H9 (cell line): ENCODE measurements at regions not wholly inside any gene's neighbourhood (a gene's known extent, or its start where the extent isn't known, plus 50 kb on each side); places are given as distances from the start of the nearest gene placed in this dataset.

Source experiments
- DNase-seq: peaks from one replicate; pipeline ENCODE4 v3.0.0-alpha.2; 2017
- H2AFZ ChIP-seq: one replicate; pipeline ENCODE4 v1.6.1; 2013; ENCODE audit warnings: mild to moderate bottlenecking, low read length, control low read depth, moderate library complexity
- H2AK5ac ChIP-seq: 2 replicates; pipeline ENCODE4 v1.6.1; 2013; ENCODE audit warnings: low read length, control low read depth, mixed read lengths; ENCODE audit not compliant: insufficient read length
- H2BK120ac ChIP-seq: one replicate; pipeline ENCODE4 v1.6.1; 2013; ENCODE audit warnings: low read depth, mild to moderate bottlenecking, low read length, control low read depth, inconsistent platforms; ENCODE audit not compliant: poor library complexity, severe bottlenecking
- H2BK12ac ChIP-seq: 2 replicates; pipeline ENCODE4 v1.6.1; 2013; ENCODE audit warnings: low read length, control low read depth, mixed read lengths, low read depth; ENCODE audit not compliant: insufficient read length
- H2BK15ac ChIP-seq: 2 replicates; pipeline ENCODE4 v1.6.1; 2013; ENCODE audit warnings: low read depth, low read length, control low read depth
- H2BK20ac ChIP-seq: one replicate; pipeline ENCODE4 v1.6.1; 2013; ENCODE audit warnings: low read depth, mild to moderate bottlenecking, low read length, control low read depth, inconsistent platforms; ENCODE audit not compliant: poor library complexity, severe bottlenecking
- H2BK5ac ChIP-seq: 2 replicates; pipeline ENCODE4 v1.6.1; 2013; ENCODE audit warnings: low read length, control low read depth, mixed read lengths; ENCODE audit not compliant: insufficient read length
- H3K14ac ChIP-seq: 2 replicates; pipeline ENCODE4 v1.6.1; 2013; ENCODE audit warnings: low read length, control low read depth; ENCODE audit not compliant: insufficient read depth
- H3K18ac ChIP-seq: 2 replicates; pipeline ENCODE4 v1.6.1; 2013; ENCODE audit warnings: low read depth, mild to moderate bottlenecking, mixed read lengths, low read length, control low read depth; ENCODE audit not compliant: insufficient read length
- H3K23ac ChIP-seq: 2 replicates; pipeline ENCODE4 v1.6.1; 2013; ENCODE audit warnings: low read length, control low read depth, mixed read lengths, low read depth; ENCODE audit not compliant: insufficient read length
- H3K23me2 ChIP-seq: 2 replicates; pipeline ENCODE4 v1.6.1; 2013; ENCODE audit warnings: low read depth, mild to moderate bottlenecking, mixed read lengths, low read length, control low read depth; ENCODE audit not compliant: insufficient read length, poor library complexity, severe bottlenecking
- H3K27ac ChIP-seq: 2 replicates; pipeline ENCODE4 v1.5.1; 2013; ENCODE audit warnings: low read length, control low read depth, mixed read lengths, low read depth; ENCODE audit not compliant: insufficient read length
- H3K27me3 ChIP-seq: 2 replicates; pipeline ENCODE4 v1.6.1; 2013; ENCODE audit warnings: low read length, control low read depth, inconsistent platforms; ENCODE audit not compliant: insufficient read depth
- H3K4ac ChIP-seq: 2 replicates; pipeline ENCODE4 v1.6.1; 2013; ENCODE audit warnings: low read depth, mild to moderate bottlenecking, control low read depth, inconsistent platforms, low read length, moderate library complexity
- H3K4me1 ChIP-seq: 2 replicates; pipeline ENCODE4 v1.6.1; 2013; ENCODE audit warnings: low read length, control low read depth, inconsistent platforms; ENCODE audit not compliant: insufficient read depth
- H3K4me2 ChIP-seq: 2 replicates; pipeline ENCODE4 v1.6.1; 2013; ENCODE audit warnings: low read length, control low read depth, mixed read lengths; ENCODE audit not compliant: insufficient read length, insufficient read depth
- H3K56ac ChIP-seq: 2 replicates; pipeline ENCODE4 v1.6.1; 2013; ENCODE audit warnings: low read depth, mild to moderate bottlenecking, mixed read lengths, low read length, control low read depth; ENCODE audit not compliant: insufficient read length
- H3K79me1 ChIP-seq: 2 replicates; pipeline ENCODE4 v1.6.1; 2013; ENCODE audit warnings: low read depth, mild to moderate bottlenecking, moderate library complexity, low read length, control low read depth, inconsistent platforms; ENCODE audit not compliant: insufficient read depth, poor library complexity, severe bottlenecking
- H3K79me2 ChIP-seq: 2 replicates; pipeline ENCODE4 v1.6.1; 2013; ENCODE audit warnings: low read length, control low read depth, inconsistent platforms; ENCODE audit not compliant: insufficient read depth
- H3K9ac ChIP-seq: 2 replicates; pipeline ENCODE4 v1.6.1; 2013; ENCODE audit warnings: low read length, control low read depth, mixed read lengths; ENCODE audit not compliant: insufficient read length; ENCODE audit errors: extremely low read depth
- H3K9me3 ChIP-seq: one replicate; pipeline ENCODE4 v1.6.1; 2013; ENCODE audit warnings: low read depth, low read length, inconsistent platforms; ENCODE audit not compliant: control insufficient read depth
- H3T11ph ChIP-seq: one replicate; pipeline ENCODE4 v1.6.1; 2013; ENCODE audit warnings: mild to moderate bottlenecking, low read length, control low read depth, inconsistent platforms
- H4K20me1 ChIP-seq: one replicate; pipeline ENCODE4 v1.6.1; 2013; ENCODE audit not compliant: control insufficient read depth, insufficient read length, insufficient read depth
- H4K5ac ChIP-seq: 2 replicates; pipeline ENCODE4 v1.6.1; 2013; ENCODE audit warnings: low read depth, mild to moderate bottlenecking, mixed read lengths, low read length, control low read depth; ENCODE audit not compliant: insufficient read length
- H4K8ac ChIP-seq: replicated peaks from 2 replicates; pipeline ENCODE4 v1.6.1; 2013; ENCODE audit warnings: low read length, control low read depth, mixed read lengths, low read depth; ENCODE audit not compliant: insufficient read length
- H4K91ac ChIP-seq: 2 replicates; pipeline ENCODE4 v1.6.1; 2013; ENCODE audit warnings: low read depth, mild to moderate bottlenecking, moderate library complexity, mixed read lengths, low read length, control low read depth; ENCODE audit not compliant: insufficient read length
- H3K27ac Mint-ChIP-seq, 3 experiments: 2 replicates in 2 of 3; 3 replicates in 1 of 3; pipeline ENCODE4 v1.8.0; 2020 to 2021; ENCODE audit warnings: mixed read lengths in 3 of 3, mild to moderate bottlenecking in 1 of 3, moderate library complexity in 1 of 3
- H3K27me3 Mint-ChIP-seq: 2 replicates; pipeline ENCODE4 v1.8.0; 2021; ENCODE audit warnings: low read depth, mild to moderate bottlenecking, moderate library complexity, mixed read lengths
- H3K36me3 Mint-ChIP-seq, 3 experiments: 2 replicates in 2 of 3; 3 replicates in 1 of 3; pipeline ENCODE4 v1.8.0; 2020 to 2021; ENCODE audit warnings: low read depth in 3 of 3, mixed read lengths in 3 of 3; ENCODE audit not compliant: insufficient read depth in 1 of 3
- H3K4me1 Mint-ChIP-seq, 2 experiments: 2 replicates each; pipeline ENCODE4 v1.8.0; 2020; ENCODE audit warnings: mixed read lengths in 2 of 2
- H3K4me3 Mint-ChIP-seq, 2 experiments: 2 replicates in 1 of 2; 3 replicates in 1 of 2; pipeline ENCODE4 v1.8.0; 2020 to 2021; ENCODE audit warnings: mild to moderate bottlenecking in 2 of 2, mixed read lengths in 2 of 2, moderate library complexity in 1 of 2
- H3K9me3 Mint-ChIP-seq, 2 experiments: 2 replicates in 1 of 2; 3 replicates in 1 of 2; pipeline ENCODE4 v1.8.0; 2020; ENCODE audit warnings: mild to moderate bottlenecking in 2 of 2, mixed read lengths in 2 of 2, moderate library complexity in 1 of 2
- CTCF ChIP-seq: fragments of 200-600 bp; sonication (generic); conservative IDR thresholded peaks from 3 replicates; pipeline ENCODE4 v1.8.0; 2021; ENCODE audit warnings: antibody characterized with exemption, mild to moderate bottlenecking
- WGBS: extraction: QIAGEN DNeasy Blood & Tissue Kit; methylation state at CpG from one replicate; pipeline ENCODE4 v1.1.7; 2013; ENCODE audit warnings: missing lambda C conversion rate, low lambda C conversion rate, mixed read lengths; ENCODE audit not compliant: insufficient read length; ENCODE audit errors: extremely low coverage; 5-methylcytosine and 5-hydroxymethylcytosine counted together

DNA sequence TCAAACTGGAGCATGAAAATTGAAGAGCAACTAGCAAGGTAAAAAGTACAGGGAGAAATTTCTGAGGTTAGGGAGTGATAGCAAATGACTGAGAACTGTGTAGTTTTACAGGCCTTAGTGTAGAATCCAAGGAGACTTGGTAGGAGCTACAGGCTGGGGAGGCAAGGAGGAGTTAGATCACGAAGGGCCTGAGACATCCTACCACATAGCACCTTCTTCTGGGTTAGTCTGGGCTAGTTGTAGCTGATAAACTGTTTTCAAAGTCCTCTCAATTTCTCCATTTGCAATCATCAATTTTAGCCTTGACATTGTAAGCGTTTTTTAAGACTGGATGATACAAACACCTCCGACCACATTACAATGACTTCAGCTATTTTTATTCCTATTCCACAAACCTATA is 209.7 kb downstream of the TMEM200A start:
- H3K9ac ChIP-seq, result no peak overlapping the region
- no peak overlapping the region for H3K14ac ChIP-seq
- no peaks in the 10 kb centered on the region for H3K79me2 ChIP-seq
- no peak overlapping the region for H2BK120ac ChIP-seq
- no peaks in the 10 kb centered on the region for H3K4me1 ChIP-seq
- no peak overlapping the region for H2BK15ac ChIP-seq
- Mint-ChIP-seq H3K27me3 (no peaks in the 10 kb centered on the region), H3K9me3 (peaks cover 2 to 4% of the 10 kb centered on the region in 2 experiments; a peak in 2 of 5 replicates), H3K4me1 (no peaks in the 10 kb centered on the region), H3K27ac (no peak overlapping the region), H3K36me3 (no peaks in the 10 kb centered on the region), H3K4me3 (no peak overlapping the region)
- no peak overlapping the region for H2AK5ac ChIP-seq
- no peak overlapping the region for H4K91ac ChIP-seq
- no peak for DNase-seq
- no peak overlapping the region for H3K4me2 ChIP-seq
- H4K20me1 ChIP-seq, result no peaks in the 10 kb centered on the region
- H3K18ac ChIP-seq, result no peak overlapping the region
- H3K27me3 ChIP-seq, result no peaks in the 10 kb centered on the region
- H3K23me2 ChIP-seq, result no peaks in the 10 kb centered on the region
- H3K79me1 ChIP-seq, result no peaks in the 10 kb centered on the region
- H2BK12ac ChIP-seq, result no peak overlapping the region
- H3K56ac ChIP-seq, result no peak overlapping the region
- H2AFZ ChIP-seq, result no peak overlapping the region
- H3K9me3 ChIP-seq, result no peaks in the 10 kb centered on the region
- no peak overlapping the region for H2BK20ac ChIP-seq
- no peak overlapping the region for H3K27ac ChIP-seq
- no CpG with 5 or more reads among the region's 3 CpGs for WGBS
- no peak overlapping the region for H3K4ac ChIP-seq
- no peak overlapping the region for H3T11ph ChIP-seq
- no peak overlapping the region for H4K5ac ChIP-seq
- H2BK5ac ChIP-seq, result no peak overlapping the region
- no peak overlapping the region for H4K8ac ChIP-seq
- TF ChIP-seq CTCF, result no peak
- H3K23ac ChIP-seq, result no peak overlapping the region
